ENCODE measurements at regions not wholly inside any gene's neighbourhood (a gene's known extent, or its start where the extent isn't known, plus 50 kb on each side); places are given as distances from the start of the nearest gene placed in this dataset.

- H3K27ac Mint-ChIP-seq: no peak overlapping the region
- no peaks in the 10 kb centered on the region for H3K4me1 Mint-ChIP-seq
- H3K27me3 Mint-ChIP-seq (ENCODE audit: low read depth): peaks cover 9% of the 10 kb centered on the region
- no peaks in the 10 kb centered on the region for H3K36me3 Mint-ChIP-seq
- no peak overlapping the region for H3K4me3 Mint-ChIP-seq
- H3K9me3 Mint-ChIP-seq: no peaks in the 10 kb centered on the region
- TF ChIP-seq, protein P1, sequence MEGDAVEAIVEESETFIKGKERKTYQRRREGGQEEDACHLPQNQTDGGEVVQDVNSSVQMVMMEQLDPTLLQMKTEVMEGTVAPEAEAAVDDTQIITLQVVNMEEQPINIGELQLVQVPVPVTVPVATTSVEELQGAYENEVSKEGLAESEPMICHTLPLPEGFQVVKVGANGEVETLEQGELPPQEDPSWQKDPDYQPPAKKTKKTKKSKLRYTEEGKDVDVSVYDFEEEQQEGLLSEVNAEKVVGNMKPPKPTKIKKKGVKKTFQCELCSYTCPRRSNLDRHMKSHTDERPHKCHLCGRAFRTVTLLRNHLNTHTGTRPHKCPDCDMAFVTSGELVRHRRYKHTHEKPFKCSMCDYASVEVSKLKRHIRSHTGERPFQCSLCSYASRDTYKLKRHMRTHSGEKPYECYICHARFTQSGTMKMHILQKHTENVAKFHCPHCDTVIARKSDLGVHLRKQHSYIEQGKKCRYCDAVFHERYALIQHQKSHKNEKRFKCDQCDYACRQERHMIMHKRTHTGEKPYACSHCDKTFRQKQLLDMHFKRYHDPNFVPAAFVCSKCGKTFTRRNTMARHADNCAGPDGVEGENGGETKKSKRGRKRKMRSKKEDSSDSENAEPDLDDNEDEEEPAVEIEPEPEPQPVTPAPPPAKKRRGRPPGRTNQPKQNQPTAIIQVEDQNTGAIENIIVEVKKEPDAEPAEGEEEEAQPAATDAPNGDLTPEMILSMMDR (IDR thresholded peaks at IDR 0.05; ENCODE audit: unreplicated experiment): no peak
- DNase-seq (ENCODE audit: low spot score in 2 of 2, unreplicated experiment in 2 of 2): no peak
Observed at GRCh38 chr9:116080561-116080960, 73.0 kb upstream of the PAPPA start.

- Mint-ChIP-seq H3K4me1 (no peaks in the 10 kb centered on the region), H3K27ac (no peak overlapping the region), H3K4me3 (no peak overlapping the region), H3K27me3 (ENCODE audit: low read depth) (peaks cover 9% of the 10 kb centered on the region), H3K9me3 (no peaks in the 10 kb centered on the region), H3K36me3 (no peaks in the 10 kb centered on the region)
- TF ChIP-seq, protein P1 (IDR thresholded peaks at IDR 0.05; ENCODE audit: unreplicated experiment): no peak
- no peak for DNase-seq (ENCODE audit: low spot score in 2 of 2, unreplicated experiment in 2 of 2)
Observed at GRCh38 chr9:116081435-116082115, 72.0 kb upstream of the PAPPA start.

GRCh38 chr9:116083837-116084236, 69.8 kb upstream of the PAPPA start:
- no peaks in the 10 kb centered on the region for H3K4me1 Mint-ChIP-seq
- TF ChIP-seq, protein P1 (IDR thresholded peaks at IDR 0.05; ENCODE audit: unreplicated experiment): no peak
- peaks cover 9% of the 10 kb centered on the region for H3K27me3 Mint-ChIP-seq (ENCODE audit: low read depth)
- no peaks in the 10 kb centered on the region for H3K9me3 Mint-ChIP-seq
- H3K27ac Mint-ChIP-seq: no peak overlapping the region
- H3K4me3 Mint-ChIP-seq: no peak overlapping the region
- DNase-seq (ENCODE audit: low spot score in 2 of 2, unreplicated experiment in 2 of 2): no peak
- H3K36me3 Mint-ChIP-seq: no peaks in the 10 kb centered on the region

DNA sequence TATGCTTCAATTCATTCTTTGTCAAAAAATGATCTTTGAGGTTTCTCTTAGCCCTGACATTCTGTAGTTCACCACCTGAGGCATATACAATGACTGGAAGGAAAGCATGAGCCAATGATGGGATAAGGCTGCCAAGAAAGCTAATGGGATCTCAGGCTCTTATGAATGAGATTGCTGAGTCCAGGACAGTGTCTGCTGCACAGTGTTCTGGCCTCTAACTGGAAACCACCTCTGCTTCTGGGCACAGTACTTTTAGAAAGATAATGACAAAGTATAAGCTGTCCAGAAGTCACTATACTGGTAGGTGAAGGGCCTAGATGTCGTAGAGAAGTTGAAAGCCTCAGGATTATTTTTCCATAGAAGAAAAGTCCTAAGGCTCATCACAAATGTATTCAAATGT, 69.1 kb upstream of the PAPPA start:
- Mint-ChIP-seq H3K4me1 (no peaks in the 10 kb centered on the region), H3K36me3 (no peaks in the 10 kb centered on the region), H3K27ac (no peak overlapping the region), H3K9me3 (no peaks in the 10 kb centered on the region), H3K4me3 (no peak overlapping the region), H3K27me3 (ENCODE audit: low read depth) (peaks cover 9% of the 10 kb centered on the region)
- DNase-seq (ENCODE audit: low spot score in 2 of 2, unreplicated experiment in 2 of 2): no peak
- TF ChIP-seq, protein P1 (IDR thresholded peaks at IDR 0.05; ENCODE audit: unreplicated experiment): no peak

GRCh38 chr9:116087246-116087645, 66.3 kb upstream of the PAPPA start:
- DNase-seq (ENCODE audit: low spot score in 2 of 2, unreplicated experiment in 2 of 2): no peak
- Mint-ChIP-seq H3K36me3 (no peaks in the 10 kb centered on the region), H3K9me3 (peaks cover 7% of the 10 kb centered on the region), H3K27ac (no peak overlapping the region), H3K4me3 (no peak overlapping the region), H3K4me1 (no peaks in the 10 kb centered on the region), H3K27me3 (ENCODE audit: low read depth) (peaks cover 9% of the 10 kb centered on the region)
- TF ChIP-seq, protein P1 (IDR thresholded peaks at IDR 0.05; ENCODE audit: unreplicated experiment): no peak

Data from mesothelial cell of epicardium (in vitro differentiated cells).